AG09309 (cell line): ENCODE measurements at regions not wholly inside any gene's neighbourhood (a gene's known extent, or its start where the extent isn't known, plus 50 kb on each side); places are given as distances from the start of the nearest gene placed in this dataset.

Source experiments
- DNase-seq: peaks from one replicate; pipeline ENCODE4 v3.0.0-alpha.2; 2010; ENCODE audit warnings: low read depth
- H3K4me3 ChIP-seq: 2 replicates; pipeline ENCODE4 v1.5.1; 2011; ENCODE audit warnings: mild to moderate bottlenecking, low read depth, low read length, moderate library complexity; ENCODE audit not compliant: control insufficient read depth
- CTCF ChIP-seq: IDR thresholded peaks from 2 replicates; pipeline ENCODE4 v1.5.1; 2011; ENCODE audit warnings: mild to moderate bottlenecking, low read depth, low read length, inconsistent platforms; ENCODE audit not compliant: insufficient read depth, control insufficient read depth; ENCODE audit errors: missing control alignments

- no peak for TF ChIP-seq CTCF
- no peak overlapping the region for H3K4me3 ChIP-seq
- DNase-seq, result no peak
These were observed 103.8 kb downstream of the C1orf94 start for GRCh38 chr1:34280509-34280908.

GRCh38 chr1:34283142-34283541, 106.4 kb downstream of the C1orf94 start:
- no peak overlapping the region for H3K4me3 ChIP-seq
- TF ChIP-seq CTCF, result no peak
- DNase-seq, result no peak

- DNase-seq, result no peak
- TF ChIP-seq CTCF, result no peak
- no peak overlapping the region for H3K4me3 ChIP-seq
These were observed 109.8 kb downstream of the C1orf94 start for GRCh38 chr1:34286511-34286910.

- no peak for DNase-seq
- no peak overlapping the region for H3K4me3 ChIP-seq
- no peak for TF ChIP-seq CTCF
These were observed 114.1 kb downstream of the C1orf94 start for GRCh38 chr1:34290831-34291230.

GRCh38 chr1:34292472-34292871, 115.8 kb downstream of the C1orf94 start:
- H3K4me3 ChIP-seq, result no peak overlapping the region
- no peak for DNase-seq
- TF ChIP-seq CTCF, result peak; percentile 32

GRCh38 chr1:34296059-34296458, 119.4 kb downstream of the C1orf94 start:
- TF ChIP-seq CTCF, result no peak
- DNase-seq, result no peak
- no peak overlapping the region for H3K4me3 ChIP-seq

GRCh38 chr1:34302798-34303197, 126.1 kb downstream of the C1orf94 start:
- H3K4me3 ChIP-seq, result no peak overlapping the region
- DNase-seq, result no peak
- TF ChIP-seq CTCF, result no peak
